K562 (cell line): ENCODE measurements at regions not wholly inside any gene's neighbourhood (a gene's known extent, or its start where the extent isn't known, plus 50 kb on each side); places are given as distances from the start of the nearest gene placed in this dataset.
A peak's percentile ranks its signal among the peaks of the same experiment; 100 is the strongest.

Source experiments
- ASH1L ChIP-seq: fragments of 450-650 bp; IDR thresholded peaks from 2 replicates; pipeline ENCODE4 v1.6.1; 2018; ENCODE audit warnings: borderline replicate concordance, mild to moderate bottlenecking, low read depth; ENCODE audit not compliant: partially characterized antibody
- CREB3 ChIP-seq: fragments of 450-650 bp; conservative IDR thresholded peaks from 2 replicates; pipeline ENCODE4 v1.6.1; 2016; ENCODE audit warnings: missing genetic modification characterization, low read depth, mild to moderate bottlenecking, missing compliant biosample characterization, moderate library complexity
- DACH1 ChIP-seq: fragments of 450-650 bp; IDR thresholded peaks from 2 replicates; pipeline ENCODE4 v1.6.1; 2018; ENCODE audit not compliant: partially characterized antibody
- DMBX1 ChIP-seq: fragments of 250-450 bp; sonication (Bioruptor Pico); IDR thresholded peaks from 2 replicates; pipeline ENCODE4 v1.8.0; 2022; ENCODE audit warnings: inconsistent platforms, mild to moderate bottlenecking, moderate library complexity, borderline replicate concordance
- EHMT2 ChIP-seq: fragments of 450-650 bp; IDR thresholded peaks from 2 replicates; pipeline ENCODE4 v1.6.1; 2018; ENCODE audit warnings: antibody characterized with exemption
- FOSL1 ChIP-seq: fragments of 200-800 bp; sonication (Bioruptor generic); conservative IDR thresholded peaks from 2 replicates; pipeline ENCODE4 v1.6.1; 2016; ENCODE audit warnings: missing genetic modification characterization, missing compliant biosample characterization
- FOXO4 ChIP-seq: fragments of 450-650 bp; formaldehyde crosslinking; IDR thresholded peaks from 2 replicates; pipeline ENCODE4 v1.4.0; 2020; ENCODE audit warnings: mild to moderate bottlenecking, moderate library complexity
- HES1 ChIP-seq: fragments of 450-650 bp; IDR thresholded peaks from 2 replicates; pipeline ENCODE4 v1.6.1; 2016; ENCODE audit warnings: low read depth, mild to moderate bottlenecking, moderate library complexity
- MCM5 ChIP-seq: fragments of 450-650 bp; IDR thresholded peaks from 2 replicates; pipeline ENCODE4 v1.6.1; 2016; ENCODE audit warnings: low read depth
- NFYB ChIP-seq: IDR thresholded peaks from 2 replicates; pipeline ENCODE4 v1.6.1; 2011; ENCODE audit warnings: mild to moderate bottlenecking, moderate library complexity; ENCODE audit not compliant: insufficient read length; ENCODE audit errors: extremely low read depth
- RNF219 ChIP-seq: fragments of 250-450 bp; sonication (Bioruptor Pico); IDR thresholded peaks from 2 replicates; pipeline ENCODE4 v1.5.0; 2022; ENCODE audit warnings: mild to moderate bottlenecking
- SIN3B ChIP-seq: fragments of 450-650 bp; IDR thresholded peaks from 2 replicates; pipeline ENCODE4 v1.6.1; 2017; ENCODE audit warnings: low read depth, mild to moderate bottlenecking, moderate library complexity
- THRAP3 ChIP-seq: fragments of 450-650 bp; IDR thresholded peaks from 2 replicates; pipeline ENCODE4 v1.6.1; 2016; ENCODE audit warnings: mild to moderate bottlenecking, inconsistent platforms, borderline replicate concordance
- U2AF2 ChIP-seq: fragments of 200-400 bp; formaldehyde crosslinking; optimal IDR thresholded peaks from 2 replicates; pipeline ENCODE3; 2017; ENCODE audit warnings: low read depth, mild to moderate bottlenecking, low read length
- ZKSCAN1 ChIP-seq: fragments of 150-350 bp; IDR thresholded peaks from 2 replicates; pipeline ENCODE4 v1.6.1; 2016; ENCODE audit warnings: low read depth, low read length
- ZNF707 ChIP-seq: fragments of 250-450 bp; sonication (Bioruptor Pico); conservative IDR thresholded peaks from 2 replicates; pipeline ENCODE4 v1.8.0; 2022; ENCODE audit warnings: inconsistent platforms, mild to moderate bottlenecking, moderate library complexity
- TF ChIP-seq, protein P1 (sequence below): sonication (generic); formaldehyde crosslinking; IDR thresholded peaks from 2 replicates; pipeline ENCODE4 v1.8.1; 2023; ENCODE audit warnings: mild to moderate bottlenecking, missing genetic modification reagents
- TF ChIP-seq, protein P2 (sequence below): fragments of 250-450 bp; sonication (Bioruptor Pico); IDR thresholded peaks from 2 replicates; pipeline ENCODE4 v1.5.0; 2020; ENCODE audit warnings: mild to moderate bottlenecking, borderline replicate concordance

DNA sequence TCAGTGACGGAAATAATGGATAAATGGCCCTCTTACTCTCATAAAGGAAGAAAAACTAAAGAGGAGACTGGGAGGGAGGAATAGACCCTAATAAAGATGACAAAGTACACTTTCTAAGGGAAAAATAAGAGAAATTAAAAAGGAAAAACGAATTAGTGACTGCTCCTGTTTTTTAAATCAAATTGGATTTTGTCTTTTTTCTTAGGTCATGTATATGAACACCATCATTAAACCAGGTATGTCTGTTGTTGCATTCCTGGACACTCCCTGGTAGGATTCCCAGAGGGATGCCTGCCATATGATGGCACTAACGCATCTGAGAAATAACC, 59.4 kb upstream of the BTN3A2 start (continued):
- TF ChIP-seq U2AF2, result no peak
- TF ChIP-seq NFYB, result no peak
- no peak for TF ChIP-seq FOSL1
- TF ChIP-seq FOXO4 (CRISPR knock-in tag), result no peak
- no peak for TF ChIP-seq ZNF707
- TF ChIP-seq ASH1L, result peak; percentile 38
- TF ChIP-seq RNF219 (CRISPR knock-in tag), result no peak
- 0 out of 2 replicates have a peak, but pooled peaks have one; percentile 30 for TF ChIP-seq EHMT2
- TF ChIP-seq SIN3B, result no peak
- no peak for TF ChIP-seq MCM5
- no peak for TF ChIP-seq CREB3
- no peak for TF ChIP-seq DACH1
- no peak; the same call in 1 of the 2 replicates for TF ChIP-seq THRAP3
- TF ChIP-seq, protein P1, sequence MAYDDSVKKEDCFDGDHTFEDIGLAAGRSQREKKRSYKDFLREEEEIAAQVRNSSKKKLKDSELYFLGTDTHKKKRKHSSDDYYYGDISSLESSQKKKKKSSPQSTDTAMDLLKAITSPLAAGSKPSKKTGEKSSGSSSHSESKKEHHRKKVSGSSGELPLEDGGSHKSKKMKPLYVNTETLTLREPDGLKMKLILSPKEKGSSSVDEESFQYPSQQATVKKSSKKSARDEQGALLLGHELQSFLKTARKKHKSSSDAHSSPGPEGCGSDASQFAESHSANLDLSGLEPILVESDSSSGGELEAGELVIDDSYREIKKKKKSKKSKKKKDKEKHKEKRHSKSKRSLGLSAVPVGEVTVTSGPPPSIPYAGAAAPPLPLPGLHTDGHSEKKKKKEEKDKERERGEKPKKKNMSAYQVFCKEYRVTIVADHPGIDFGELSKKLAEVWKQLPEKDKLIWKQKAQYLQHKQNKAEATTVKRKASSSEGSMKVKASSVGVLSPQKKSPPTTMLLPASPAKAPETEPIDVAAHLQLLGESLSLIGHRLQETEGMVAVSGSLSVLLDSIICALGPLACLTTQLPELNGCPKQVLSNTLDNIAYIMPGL (CRISPR knock-in tag), result 0 out of 2 replicates have a peak, but pooled peaks have one; percentile 3
- no peak for TF ChIP-seq DMBX1
- no peak for TF ChIP-seq ZKSCAN1
- no peak for TF ChIP-seq HES1
- TF ChIP-seq, protein P2, sequence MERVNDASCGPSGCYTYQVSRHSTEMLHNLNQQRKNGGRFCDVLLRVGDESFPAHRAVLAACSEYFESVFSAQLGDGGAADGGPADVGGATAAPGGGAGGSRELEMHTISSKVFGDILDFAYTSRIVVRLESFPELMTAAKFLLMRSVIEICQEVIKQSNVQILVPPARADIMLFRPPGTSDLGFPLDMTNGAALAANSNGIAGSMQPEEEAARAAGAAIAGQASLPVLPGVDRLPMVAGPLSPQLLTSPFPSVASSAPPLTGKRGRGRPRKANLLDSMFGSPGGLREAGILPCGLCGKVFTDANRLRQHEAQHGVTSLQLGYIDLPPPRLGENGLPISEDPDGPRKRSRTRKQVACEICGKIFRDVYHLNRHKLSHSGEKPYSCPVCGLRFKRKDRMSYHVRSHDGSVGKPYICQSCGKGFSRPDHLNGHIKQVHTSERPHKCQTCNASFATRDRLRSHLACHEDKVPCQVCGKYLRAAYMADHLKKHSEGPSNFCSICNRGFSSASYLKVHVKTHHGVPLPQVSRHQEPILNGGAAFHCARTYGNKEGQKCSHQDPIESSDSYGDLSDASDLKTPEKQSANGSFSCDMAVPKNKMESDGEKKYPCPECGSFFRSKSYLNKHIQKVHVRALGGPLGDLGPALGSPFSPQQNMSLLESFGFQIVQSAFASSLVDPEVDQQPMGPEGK, result no peak
